ENCODE measurements at regions not wholly inside any gene's neighbourhood (a gene's known extent, or its start where the extent isn't known, plus 50 kb on each side); places are given as distances from the start of the nearest gene placed in this dataset.
"Not testable (repeated sequence)": the region's sequence is repeated elsewhere in the genome, so short reads cannot be mapped to it uniquely, and the experiment has no call there.

GRCh38 chrX:106220177-106220576, 52.1 kb downstream of the PWWP3B start:
- DNase-seq (ENCODE audit: low spot score): no peak

GRCh38 chrX:106243376-106243775, 75.3 kb downstream of the PWWP3B start:
- no peak for DNase-seq (ENCODE audit: low spot score)

GRCh38 chrX:106246511-106246910, 78.4 kb downstream of the PWWP3B start:
- DNase-seq (ENCODE audit: low spot score): no peak

GRCh38 chrX:106247162-106247561, 79.1 kb downstream of the PWWP3B start:
- no peak for DNase-seq (ENCODE audit: low spot score)

- DNase-seq (ENCODE audit: low spot score): no peak
These were observed 81.7 kb downstream of the PWWP3B start for GRCh38 chrX:106249706-106250379.

- no peak for DNase-seq (ENCODE audit: low spot score)
These were observed 95.7 kb downstream of the PWWP3B start for GRCh38 chrX:106263817-106264216.

- not testable (repeated sequence) for DNase-seq (ENCODE audit: low spot score)
These were observed 106.0 kb downstream of the PWWP3B start for GRCh38 chrX:106273947-106274587.

GRCh38 chrX:106275172-106275571, 107.1 kb downstream of the PWWP3B start:
- not testable (repeated sequence) for DNase-seq (ENCODE audit: low spot score)

- no peak for DNase-seq (ENCODE audit: low spot score)
These were observed 110.8 kb downstream of the PWWP3B start for GRCh38 chrX:106278951-106279350.

- DNase-seq (ENCODE audit: low spot score): no peak
These were observed 113.3 kb downstream of the PWWP3B start for GRCh38 chrX:106281383-106281782.

GRCh38 chrX:106283841-106284240, 115.7 kb downstream of the PWWP3B start:
- DNase-seq (ENCODE audit: low spot score): no peak

- no peak for DNase-seq (ENCODE audit: low spot score)
These were observed 116.4 kb downstream of the PWWP3B start for GRCh38 chrX:106284431-106285025.

GRCh38 chrX:106286053-106286650, 118.0 kb downstream of the PWWP3B start:
- DNase-seq (ENCODE audit: low spot score): no peak

GRCh38 chrX:106290778-106291177, 122.7 kb downstream of the PWWP3B start:
- DNase-seq (ENCODE audit: low spot score): not testable (repeated sequence)

- not testable (repeated sequence) for DNase-seq (ENCODE audit: low spot score)
These were observed 123.8 kb downstream of the PWWP3B start for GRCh38 chrX:106291779-106292390.

- no peak for DNase-seq (ENCODE audit: low spot score)
These were observed 132.1 kb downstream of the PWWP3B start for GRCh38 chrX:106300239-106300638.

- no peak for DNase-seq (ENCODE audit: low spot score)
These were observed 132.6 kb downstream of the PWWP3B start for GRCh38 chrX:106300656-106301055.

- no peak for DNase-seq (ENCODE audit: low spot score)
These were observed 134.2 kb downstream of the PWWP3B start for GRCh38 chrX:106302304-106302703.

- no peak for DNase-seq (ENCODE audit: low spot score)
These were observed 138.4 kb downstream of the PWWP3B start for GRCh38 chrX:106306391-106306947.

- no peak for DNase-seq (ENCODE audit: low spot score)
These were observed 155.3 kb downstream of the PWWP3B start for GRCh38 chrX:106323357-106323756.

- DNase-seq (ENCODE audit: low spot score): no peak
These were observed 163.5 kb downstream of the PWWP3B start for GRCh38 chrX:106331606-106332005.

- no peak for DNase-seq (ENCODE audit: low spot score)
These were observed 173.7 kb downstream of the PWWP3B start for GRCh38 chrX:106341823-106342222.

All from ecto neural progenitor cell (in vitro differentiated cells).